ENCODE measurements at regions not wholly inside any gene's neighbourhood (a gene's known extent, or its start where the extent isn't known, plus 50 kb on each side); places are given as distances from the start of the nearest gene placed in this dataset.

- TF ChIP-seq, protein P1, sequence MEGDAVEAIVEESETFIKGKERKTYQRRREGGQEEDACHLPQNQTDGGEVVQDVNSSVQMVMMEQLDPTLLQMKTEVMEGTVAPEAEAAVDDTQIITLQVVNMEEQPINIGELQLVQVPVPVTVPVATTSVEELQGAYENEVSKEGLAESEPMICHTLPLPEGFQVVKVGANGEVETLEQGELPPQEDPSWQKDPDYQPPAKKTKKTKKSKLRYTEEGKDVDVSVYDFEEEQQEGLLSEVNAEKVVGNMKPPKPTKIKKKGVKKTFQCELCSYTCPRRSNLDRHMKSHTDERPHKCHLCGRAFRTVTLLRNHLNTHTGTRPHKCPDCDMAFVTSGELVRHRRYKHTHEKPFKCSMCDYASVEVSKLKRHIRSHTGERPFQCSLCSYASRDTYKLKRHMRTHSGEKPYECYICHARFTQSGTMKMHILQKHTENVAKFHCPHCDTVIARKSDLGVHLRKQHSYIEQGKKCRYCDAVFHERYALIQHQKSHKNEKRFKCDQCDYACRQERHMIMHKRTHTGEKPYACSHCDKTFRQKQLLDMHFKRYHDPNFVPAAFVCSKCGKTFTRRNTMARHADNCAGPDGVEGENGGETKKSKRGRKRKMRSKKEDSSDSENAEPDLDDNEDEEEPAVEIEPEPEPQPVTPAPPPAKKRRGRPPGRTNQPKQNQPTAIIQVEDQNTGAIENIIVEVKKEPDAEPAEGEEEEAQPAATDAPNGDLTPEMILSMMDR (IDR thresholded peaks at IDR 0.05 in 4 of 5, conservative IDR thresholded peaks at IDR 0.05 in 1 of 5), result no peak
- no peak for TF ChIP-seq POLR2A (IDR thresholded peaks at IDR 0.05)
Observed at GRCh38 chr5:23583081-23583480, 75.7 kb downstream of the PRDM9 start.
